Nephron progenitor cell (in vitro differentiated cells): ENCODE measurements at regions not wholly inside any gene's neighbourhood (a gene's known extent, or its start where the extent isn't known, plus 50 kb on each side); places are given as distances from the start of the nearest gene placed in this dataset.
A peak's percentile ranks its signal among the peaks of the same experiment; 100 is the strongest.

ENCODE experiments used
- DNase-seq: peaks from one replicate; pipeline ENCODE4 v3.0.0; 2021
- H3K27ac Mint-ChIP-seq: 2 replicates; pipeline ENCODE4 v1.8.0; 2021; ENCODE audit warnings: mild to moderate bottlenecking, moderate library complexity, mixed read lengths
- H3K27me3 Mint-ChIP-seq: 2 replicates; pipeline ENCODE4 v1.8.0; 2021; ENCODE audit warnings: mild to moderate bottlenecking, low read depth, mixed read lengths; ENCODE audit not compliant: poor library complexity
- H3K36me3 Mint-ChIP-seq: 2 replicates; pipeline ENCODE4 v1.8.0; 2021; ENCODE audit warnings: low read depth, mixed read lengths
- H3K4me1 Mint-ChIP-seq: 2 replicates; pipeline ENCODE4 v1.8.0; 2021; ENCODE audit warnings: mixed read lengths
- H3K4me3 Mint-ChIP-seq: 2 replicates; pipeline ENCODE4 v1.8.0; 2021; ENCODE audit warnings: mild to moderate bottlenecking, moderate library complexity, mixed read lengths
- H3K9me3 Mint-ChIP-seq: 2 replicates; pipeline ENCODE4 v1.8.0; 2021; ENCODE audit warnings: mild to moderate bottlenecking, moderate library complexity, mixed read lengths
- CTCF ChIP-seq: fragments of 200-600 bp; sonication (generic); IDR thresholded peaks from 2 replicates; pipeline ENCODE4 v1.5.0; 2021; ENCODE audit warnings: antibody characterized with exemption

GRCh38 chr6:44007818-44008621 is 119.2 kb downstream of the MRPL14 start:
- Mint-ChIP-seq H3K9me3 (no peaks in the 10 kb centered on the region), H3K36me3 (no peaks in the 10 kb centered on the region)

DNA sequence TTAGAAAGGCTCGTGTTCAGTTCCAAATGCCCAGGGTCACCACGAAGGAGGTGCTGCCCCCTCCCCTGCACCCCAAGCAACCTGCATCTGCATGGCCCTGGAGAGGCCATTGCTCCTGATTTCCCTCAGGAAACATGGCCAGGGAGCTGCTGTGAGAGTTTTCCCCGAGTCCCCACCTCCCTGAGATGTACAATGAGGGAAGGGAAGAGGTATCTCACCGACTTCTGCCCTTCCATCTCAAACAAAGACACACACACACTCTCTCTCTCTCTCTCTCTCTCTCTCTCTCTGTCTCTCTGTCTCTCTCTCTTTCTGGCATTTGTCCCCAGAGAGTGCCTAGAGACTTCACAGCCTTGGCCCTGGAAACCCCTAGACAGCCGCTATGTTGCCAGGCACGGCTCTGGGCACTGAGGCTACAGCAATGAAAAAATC is 120.4 kb downstream of the MRPL14 start:
- DNase-seq = no peak
- no peak overlapping the region for H3K4me3 Mint-ChIP-seq
- H3K27me3 Mint-ChIP-seq = peaks cover 52% of the 10 kb centered on the region
- no peak overlapping the region for H3K27ac Mint-ChIP-seq
- H3K4me1 Mint-ChIP-seq = peaks cover 47% of the 10 kb centered on the region
- no peaks in the 10 kb centered on the region for H3K9me3 Mint-ChIP-seq
- H3K36me3 Mint-ChIP-seq = no peaks in the 10 kb centered on the region
- no peak for TF ChIP-seq CTCF

More at GRCh38 chr6:44007818-44008621, 119.2 kb downstream of the MRPL14 start:
- H3K4me3 Mint-ChIP-seq = no peak overlapping the region
- H3K4me1 Mint-ChIP-seq = peaks cover 52% of the 10 kb centered on the region
- no peak for DNase-seq
- H3K27ac Mint-ChIP-seq = peak overlapping the region; percentile 68
- TF ChIP-seq CTCF = no peak
- H3K27me3 Mint-ChIP-seq = peaks cover 43% of the 10 kb centered on the region

DNA sequence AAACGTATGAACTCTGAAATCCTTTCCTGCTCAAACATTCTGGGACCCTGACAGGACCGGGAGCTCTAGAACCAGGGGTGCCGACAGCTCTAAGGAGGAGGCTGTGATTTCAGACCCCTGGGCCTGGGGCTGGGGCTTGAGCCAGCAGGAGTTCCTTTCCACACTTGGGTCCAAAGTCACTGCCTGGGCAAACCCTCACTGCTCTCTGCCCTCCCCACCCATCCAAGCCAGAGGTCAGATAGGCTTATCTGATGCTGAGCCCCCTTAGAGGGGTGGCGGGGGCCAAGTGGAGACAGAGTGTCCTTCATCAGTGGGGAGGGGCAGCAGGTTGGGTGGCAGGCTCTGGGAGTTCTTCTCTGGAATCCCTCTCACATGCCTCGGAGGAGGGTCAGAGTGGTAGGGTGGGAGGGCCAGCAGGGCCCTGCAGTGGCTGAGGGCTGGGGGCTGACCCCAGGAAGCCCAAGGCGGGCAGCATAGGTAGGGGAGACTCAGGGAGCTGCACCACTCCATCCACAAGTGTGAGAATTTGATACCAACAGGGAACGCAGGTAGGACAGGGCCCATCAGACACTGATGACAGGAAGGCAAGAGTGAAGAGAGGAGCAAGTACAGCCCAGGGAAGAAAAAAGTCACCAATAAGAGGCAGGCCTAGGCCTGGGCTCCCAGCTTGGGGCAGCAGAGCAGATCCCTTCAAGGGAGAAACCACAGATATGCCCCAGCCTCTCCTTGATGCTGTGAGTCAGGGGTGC is 121.0 kb downstream of the MRPL14 start:
- Mint-ChIP-seq H3K4me1 (peaks cover 50% of the 10 kb centered on the region), H3K36me3 (no peaks in the 10 kb centered on the region), H3K27ac (no peak overlapping the region), H3K4me3 (no peak overlapping the region), H3K9me3 (no peaks in the 10 kb centered on the region), H3K27me3 (peaks cover 57% of the 10 kb centered on the region)
- no peak for DNase-seq
- no peak for TF ChIP-seq CTCF

DNA sequence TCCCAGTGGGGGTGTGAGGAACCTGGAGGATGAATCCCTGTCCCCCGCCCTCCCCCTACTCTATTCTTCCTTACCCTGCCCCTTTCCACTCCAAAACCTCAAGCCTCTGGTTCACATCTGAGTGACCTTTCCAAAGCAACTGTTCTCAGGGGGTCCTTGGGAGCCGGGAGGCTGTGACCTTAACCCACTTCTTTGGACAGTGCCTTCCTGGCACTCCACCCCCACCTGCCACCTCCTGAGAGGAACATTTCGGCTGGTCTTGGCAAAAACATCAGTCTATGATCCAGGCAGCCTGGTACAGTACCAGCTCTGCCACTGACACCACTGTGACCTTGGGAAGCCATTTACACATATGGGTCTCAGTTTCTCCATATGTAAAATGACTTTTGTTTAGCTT is 121.7 kb downstream of the MRPL14 start:
- DNase-seq = no peak
- Mint-ChIP-seq H3K27ac (peak overlapping the region; percentile 48), H3K4me3 (no peak overlapping the region), H3K27me3 (peaks cover 59% of the 10 kb centered on the region), H3K9me3 (no peaks in the 10 kb centered on the region), H3K4me1 (peaks cover 51% of the 10 kb centered on the region), H3K36me3 (no peaks in the 10 kb centered on the region)
- TF ChIP-seq CTCF = no peak

DNA sequence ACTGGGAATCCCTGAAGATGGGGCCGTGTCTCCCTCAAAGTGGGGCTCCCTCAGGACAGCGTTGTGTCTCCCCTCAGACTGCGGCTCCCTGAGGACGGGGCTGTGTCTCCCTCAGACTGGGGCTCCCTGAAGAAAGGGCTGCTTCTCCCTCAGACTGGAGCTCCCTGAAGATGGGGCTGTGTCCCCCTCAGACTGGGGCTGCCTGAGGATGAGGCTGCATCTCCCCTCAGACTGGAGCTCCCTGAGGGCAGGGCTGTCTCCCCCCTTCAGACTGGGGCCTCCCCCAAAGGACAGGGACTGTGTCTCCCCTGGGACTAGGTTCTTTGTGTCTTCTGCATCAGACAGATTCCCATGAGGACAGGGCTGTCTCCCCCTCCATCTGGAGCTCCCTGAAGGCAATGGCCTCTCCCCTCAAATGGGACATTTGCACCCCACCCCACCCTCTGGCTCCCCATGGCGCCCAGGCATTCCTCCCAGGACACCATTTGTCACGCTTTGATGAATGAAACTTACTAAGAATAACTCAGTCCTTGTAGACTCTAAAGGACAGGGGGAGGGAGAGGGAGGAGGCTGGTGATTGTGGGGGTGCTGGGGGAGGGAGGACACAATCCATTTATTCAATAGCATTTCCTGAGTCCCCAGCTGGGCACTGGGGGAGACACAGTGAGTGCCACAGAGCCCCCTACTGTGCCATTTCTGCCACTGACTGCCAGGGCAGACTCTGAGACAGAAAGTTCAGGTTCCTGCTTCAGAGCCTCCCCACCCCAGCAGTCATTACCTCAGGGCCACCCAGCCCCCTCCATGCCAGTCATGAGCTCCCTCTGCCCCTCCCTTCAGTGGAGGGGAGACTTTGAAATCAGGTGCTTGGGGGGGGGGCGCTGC is 122.4 kb downstream of the MRPL14 start:
- H3K9me3 Mint-ChIP-seq = no peaks in the 10 kb centered on the region
- DNase-seq = no peak
- no peak for TF ChIP-seq CTCF
- peaks cover 61% of the 10 kb centered on the region for H3K27me3 Mint-ChIP-seq
- peaks cover 57% of the 10 kb centered on the region for H3K4me1 Mint-ChIP-seq
- no peak overlapping the region for H3K27ac Mint-ChIP-seq
- H3K4me3 Mint-ChIP-seq = no peak overlapping the region
- no peaks in the 10 kb centered on the region for H3K36me3 Mint-ChIP-seq
